ENCODE measurements at regions not wholly inside any gene's neighbourhood (a gene's known extent, or its start where the extent isn't known, plus 50 kb on each side); places are given as distances from the start of the nearest gene placed in this dataset.

GRCh38 chr10:78395162-78395561, 361.5 kb downstream of the RPS24 start:
- Histone ChIP-seq H3K4me1 (no peaks in the 10 kb centered on the region), H3K27ac (no peak overlapping the region), H3K27me3 (no peaks in the 10 kb centered on the region), H3K4me3 (no peak overlapping the region), H3K36me3 (no peaks in the 10 kb centered on the region), H3K9me3 (no peaks in the 10 kb centered on the region)
- no peak for TF ChIP-seq CTCF (IDR thresholded peaks at IDR 0.05)
- ATAC-seq (no peak), DNase-seq (no peak)
- intact Hi-C loops (cut with DNase I): no loop called here

GRCh38 chr10:78396754-78397153, 363.1 kb downstream of the RPS24 start:
- no peak for DNase-seq
- TF ChIP-seq CTCF (IDR thresholded peaks at IDR 0.05): no peak
- no peaks in the 10 kb centered on the region for H3K27me3 ChIP-seq
- H3K4me1 ChIP-seq: no peaks in the 10 kb centered on the region
- no peak overlapping the region for H3K27ac ChIP-seq
- intact Hi-C loops (cut with DNase I): no loop called here
- H3K36me3 ChIP-seq: no peaks in the 10 kb centered on the region
- no peak for ATAC-seq
- H3K4me3 ChIP-seq: no peak overlapping the region
- H3K9me3 ChIP-seq: no peaks in the 10 kb centered on the region

GRCh38 chr10:78397786-78398185, 364.1 kb downstream of the RPS24 start:
- Histone ChIP-seq H3K27me3 (no peaks in the 10 kb centered on the region), H3K36me3 (no peaks in the 10 kb centered on the region), H3K9me3 (no peaks in the 10 kb centered on the region), H3K4me1 (no peaks in the 10 kb centered on the region), H3K4me3 (no peak overlapping the region), H3K27ac (no peak overlapping the region)
- no peak for DNase-seq
- ATAC-seq: no peak
- intact Hi-C loops (cut with DNase I): no loop called here
- TF ChIP-seq CTCF (IDR thresholded peaks at IDR 0.05): no peak

- ATAC-seq: no peak
Measured at GRCh38 chr10:78398382-78398781, 364.7 kb downstream of the RPS24 start.

GRCh38 chr10:78401624-78402367, 368.1 kb downstream of the RPS24 start:
- no peak for TF ChIP-seq CTCF (IDR thresholded peaks at IDR 0.05)
- H3K4me1 ChIP-seq: peaks cover 0 to 2% of the 10 kb centered on the region in 2 donors
- ATAC-seq (no peak), DNase-seq (peak in 2 of 4 donors; percentile 92 to 95)
- H3K9me3 ChIP-seq: no peaks in the 10 kb centered on the region
- H3K4me3 ChIP-seq: no peak overlapping the region
- H3K27me3 ChIP-seq: peaks cover 0 to 13% of the 10 kb centered on the region in 2 donors
- H3K27ac ChIP-seq: no peak overlapping the region
- intact Hi-C loops (cut with DNase I): no loop called here
- H3K36me3 ChIP-seq: no peaks in the 10 kb centered on the region

More at GRCh38 chr10:78398382-78398781, 364.7 kb downstream of the RPS24 start:
- H3K27ac ChIP-seq: no peak overlapping the region
- intact Hi-C loops (cut with DNase I): no loop called here
- no peaks in the 10 kb centered on the region for H3K4me1 ChIP-seq
- H3K4me3 ChIP-seq: no peak overlapping the region
- TF ChIP-seq CTCF (IDR thresholded peaks at IDR 0.05): no peak
- no peaks in the 10 kb centered on the region for H3K36me3 ChIP-seq
- H3K27me3 ChIP-seq: no peaks in the 10 kb centered on the region
- DNase-seq: no peak
- no peaks in the 10 kb centered on the region for H3K9me3 ChIP-seq

Data from left lung (tissue), 4 donors.